ENCODE measurements at regions not wholly inside any gene's neighbourhood (a gene's known extent, or its start where the extent isn't known, plus 50 kb on each side); places are given as distances from the start of the nearest gene placed in this dataset.

- TF ChIP-seq ZBTB44 (CRISPR knock-in tag; IDR thresholded peaks at IDR 0.05) = no peak
- TF ChIP-seq SOX13 (IDR thresholded peaks at IDR 0.05) = no peak
- peak in 1 of 2 experiments; percentile 52; a peak in 1 of 4 replicates for TF ChIP-seq SOX13 (CRISPR knock-in tag; conservative IDR thresholded peaks at IDR 0.05 in 1 of 2, IDR thresholded peaks at IDR 0.05 in 1 of 2)
- TF ChIP-seq FOXO1 (CRISPR knock-in tag; IDR thresholded peaks at IDR 0.05) = no peak; the same call in 1 of the 2 replicates
- TF ChIP-seq PRDM4 (CRISPR knock-in tag; IDR thresholded peaks at IDR 0.05; ENCODE audit: borderline replicate concordance) = no peak
- TF ChIP-seq ETV6 (CRISPR knock-in tag; conservative IDR thresholded peaks at IDR 0.05) = no peak
- TF ChIP-seq RFX1 (IDR thresholded peaks at IDR 0.05) = no peak
- TF ChIP-seq ONECUT2 (CRISPR knock-in tag; IDR thresholded peaks at IDR 0.05) = peak; percentile 91
- no peak for TF ChIP-seq HOMEZ (CRISPR knock-in tag; IDR thresholded peaks at IDR 0.05; ENCODE audit: low read depth)
- no peak for TF ChIP-seq ZNF644 (CRISPR knock-in tag; IDR thresholded peaks at IDR 0.05; ENCODE audit: low read depth)
- TF ChIP-seq CEBPG (CRISPR knock-in tag; IDR thresholded peaks at IDR 0.05) = peak; percentile 78
- TF ChIP-seq DZIP1 (CRISPR knock-in tag; IDR thresholded peaks at IDR 0.05) = no peak
- no peak for TF ChIP-seq MLLT10 (CRISPR knock-in tag; IDR thresholded peaks at IDR 0.05)
- no peak for TF ChIP-seq MAZ (IDR thresholded peaks at IDR 0.05; ENCODE audit: borderline replicate concordance, low read depth, low read length)
- no peak for TF ChIP-seq MAZ (CRISPR knock-in tag; IDR thresholded peaks at IDR 0.05; ENCODE audit: low read depth)
- no peak for TF ChIP-seq ZNF607 (CRISPR knock-in tag; IDR thresholded peaks at IDR 0.05; ENCODE audit: borderline replicate concordance)
- TF ChIP-seq HNF4A (CRISPR knock-in tag; IDR thresholded peaks at IDR 0.05) = 0 out of 2 replicates have a peak, but pooled peaks have one; percentile 14
- TF ChIP-seq SOX6 (IDR thresholded peaks at IDR 0.05) = no peak
- peak; percentile 45; the same call in 1 of the 2 replicates for TF ChIP-seq SOX6 (CRISPR knock-in tag; IDR thresholded peaks at IDR 0.05)
- peak; percentile 36; the same call in 1 of the 2 replicates for TF ChIP-seq ZMYM4 (CRISPR knock-in tag; IDR thresholded peaks at IDR 0.05)
- TF ChIP-seq ETS1 (CRISPR knock-in tag; IDR thresholded peaks at IDR 0.05) = no peak
- no peak for TF ChIP-seq ZC3H13 (CRISPR knock-in tag; IDR thresholded peaks at IDR 0.05)
- TF ChIP-seq ZNF879 (CRISPR knock-in tag; IDR thresholded peaks at IDR 0.05) = no peak
- no peak for TF ChIP-seq DR1 (CRISPR knock-in tag; IDR thresholded peaks at IDR 0.05)
- no peak for TF ChIP-seq KDM4B (CRISPR knock-in tag; IDR thresholded peaks at IDR 0.05)
Measured at GRCh38 chr4:38207110-38207457, 246.9 kb downstream of the PTTG2 start (continued).
